ENCODE measurements at regions not wholly inside any gene's neighbourhood (a gene's known extent, or its start where the extent isn't known, plus 50 kb on each side); places are given as distances from the start of the nearest gene placed in this dataset.

- TF ChIP-seq ZNF462 (CRISPR knock-in tag; IDR thresholded peaks at IDR 0.05) (no peak), ZNF331 (CRISPR knock-in tag; IDR thresholded peaks at IDR 0.05; ENCODE audit: low read depth) (no peak), ZNF114 (CRISPR knock-in tag; IDR thresholded peaks at IDR 0.05) (no peak), REST (IDR thresholded peaks at IDR 0.05; ENCODE audit: unreplicated experiment) (no peak)
Measured at GRCh38 chr5:117065800-117066199, 491.2 kb upstream of the SEMA6A start (continued).

- Histone ChIP-seq H3K79me2 (replicated peaks; ENCODE audit: insufficient read depth) (no peaks in the 10 kb centered on the region), H3K27me3 (ENCODE audit: insufficient read depth) (no peaks in the 10 kb centered on the region), H3K4me3 (no peak overlapping the region), H2AFZ (no peak overlapping the region), H3K27ac (ENCODE audit: low read depth) (no peak overlapping the region), H3K4me1 (ENCODE audit: insufficient read depth) (peaks cover 7% of the 10 kb centered on the region), H3K9me2 (ENCODE audit: insufficient read depth) (no peaks in the 10 kb centered on the region), H3F3A (replicated peaks; ENCODE audit: low read depth) (no peaks in the 10 kb centered on the region), H3K36me3 (ENCODE audit: insufficient read depth) (no peaks in the 10 kb centered on the region), H3K4me2 (no peak overlapping the region), H4K20me1 (replicated peaks; ENCODE audit: insufficient read depth) (no peaks in the 10 kb centered on the region)
- H3K9me3 Mint-ChIP-seq = no peaks in the 10 kb centered on the region
- no peak overlapping the region for H3K4me3 Mint-ChIP-seq
- H3K4me1 Mint-ChIP-seq = peaks cover 5% of the 10 kb centered on the region; the same call in 1 of the 3 replicates
- H3K27ac Mint-ChIP-seq = no peak overlapping the region
- ATAC-seq (no peak), DNase-seq (ENCODE audit: low spot score) (no peak)
- H3K36me3 Mint-ChIP-seq (ENCODE audit: low read depth) = no peaks in the 10 kb centered on the region
- H3K27me3 Mint-ChIP-seq (ENCODE audit: insufficient read depth, low read depth, poor library complexity) = no peaks in the 10 kb centered on the region
- TF ChIP-seq CTCF (conservative IDR thresholded peaks at IDR 0.05; ENCODE audit: low read depth in 2 of 2) (no peak), ZNF114 (CRISPR knock-in tag; IDR thresholded peaks at IDR 0.05) (no peak), EZH2 (IDR thresholded peaks at IDR 0.05; ENCODE audit: low read depth, unreplicated experiment) (no peak), EZH2phosphoT487 (IDR thresholded peaks at IDR 0.05; ENCODE audit: unreplicated experiment) (no peak), JUNB (IDR thresholded peaks at IDR 0.05; ENCODE audit: unreplicated experiment) (no peak)
Measured at GRCh38 chr5:117065161-117065560, 490.5 kb upstream of the SEMA6A start.

Measured in GM23338 (cell line).